ENCODE measurements at regions not wholly inside any gene's neighbourhood (a gene's known extent, or its start where the extent isn't known, plus 50 kb on each side); places are given as distances from the start of the nearest gene placed in this dataset.

- TF ChIP-seq, protein P1, sequence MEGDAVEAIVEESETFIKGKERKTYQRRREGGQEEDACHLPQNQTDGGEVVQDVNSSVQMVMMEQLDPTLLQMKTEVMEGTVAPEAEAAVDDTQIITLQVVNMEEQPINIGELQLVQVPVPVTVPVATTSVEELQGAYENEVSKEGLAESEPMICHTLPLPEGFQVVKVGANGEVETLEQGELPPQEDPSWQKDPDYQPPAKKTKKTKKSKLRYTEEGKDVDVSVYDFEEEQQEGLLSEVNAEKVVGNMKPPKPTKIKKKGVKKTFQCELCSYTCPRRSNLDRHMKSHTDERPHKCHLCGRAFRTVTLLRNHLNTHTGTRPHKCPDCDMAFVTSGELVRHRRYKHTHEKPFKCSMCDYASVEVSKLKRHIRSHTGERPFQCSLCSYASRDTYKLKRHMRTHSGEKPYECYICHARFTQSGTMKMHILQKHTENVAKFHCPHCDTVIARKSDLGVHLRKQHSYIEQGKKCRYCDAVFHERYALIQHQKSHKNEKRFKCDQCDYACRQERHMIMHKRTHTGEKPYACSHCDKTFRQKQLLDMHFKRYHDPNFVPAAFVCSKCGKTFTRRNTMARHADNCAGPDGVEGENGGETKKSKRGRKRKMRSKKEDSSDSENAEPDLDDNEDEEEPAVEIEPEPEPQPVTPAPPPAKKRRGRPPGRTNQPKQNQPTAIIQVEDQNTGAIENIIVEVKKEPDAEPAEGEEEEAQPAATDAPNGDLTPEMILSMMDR (conservative IDR thresholded peaks at IDR 0.05; ENCODE audit: low read length): no peak
- TF ChIP-seq EZH2phosphoT487 (IDR thresholded peaks at IDR 0.05; ENCODE audit: borderline replicate concordance): no peak
Observed at GRCh38 chr5:143759396-143760130, 52.4 kb upstream of the HMHB1 start.
